Ectodermal cell (in vitro differentiated cells): ENCODE measurements at regions not wholly inside any gene's neighbourhood (a gene's known extent, or its start where the extent isn't known, plus 50 kb on each side); places are given as distances from the start of the nearest gene placed in this dataset.

Experiments used
- H3K27ac ChIP-seq: 2 replicates; pipeline ENCODE4 v1.7.0; 2013; ENCODE audit warnings: mild to moderate bottlenecking, low read depth, low read length; ENCODE audit not compliant: insufficient read depth, poor library complexity, severe bottlenecking
- H3K27me3 ChIP-seq: 2 replicates; pipeline ENCODE4 v1.7.0; 2013; ENCODE audit warnings: mild to moderate bottlenecking, low read length; ENCODE audit not compliant: insufficient read depth, control insufficient read depth, poor library complexity, severe bottlenecking
- H3K36me3 ChIP-seq: one replicate; pipeline ENCODE4 v1.7.0; 2013; ENCODE audit warnings: low read length; ENCODE audit not compliant: control insufficient read depth, insufficient read depth
- H3K4me1 ChIP-seq: one replicate; pipeline ENCODE4 v1.7.0; 2013; ENCODE audit warnings: low read length; ENCODE audit not compliant: control insufficient read depth, insufficient read depth
- H3K4me3 ChIP-seq: 2 replicates; pipeline ENCODE4 v1.7.0; 2013; ENCODE audit warnings: low read depth, low read length, control low read depth; ENCODE audit not compliant: insufficient read depth
- H3K9me3 ChIP-seq: 2 replicates; pipeline ENCODE4 v1.7.0; 2013; ENCODE audit warnings: mild to moderate bottlenecking, low read length, moderate library complexity; ENCODE audit not compliant: control insufficient read depth
- WGBS, 2 experiments: methylation state at CpG; one replicate each; pipeline ENCODE4 v1.1.7; 2013; ENCODE audit warnings: missing lambda C conversion rate in 2 of 2; 5-methylcytosine and 5-hydroxymethylcytosine counted together

- 91 to 95% methylated on average over 2 of the region's 2 CpGs for WGBS, 2 experiments
- Histone ChIP-seq H3K27ac (no peak overlapping the region), H3K9me3 (no peaks in the 10 kb centered on the region), H3K36me3 (no peaks in the 10 kb centered on the region), H3K27me3 (no peaks in the 10 kb centered on the region), H3K4me1 (peaks cover 5% of the 10 kb centered on the region), H3K4me3 (no peak overlapping the region)
These were observed 419.1 kb downstream of the SLC4A3 start for GRCh38 chr2:220046507-220046906.

- Histone ChIP-seq H3K27me3 (no peaks in the 10 kb centered on the region), H3K9me3 (no peaks in the 10 kb centered on the region)
- 92 to 98% methylated on average over 3 of the region's 3 CpGs for WGBS, 2 experiments
These were observed 424.3 kb downstream of the SLC4A3 start for GRCh38 chr2:220051716-220052115.

DNA sequence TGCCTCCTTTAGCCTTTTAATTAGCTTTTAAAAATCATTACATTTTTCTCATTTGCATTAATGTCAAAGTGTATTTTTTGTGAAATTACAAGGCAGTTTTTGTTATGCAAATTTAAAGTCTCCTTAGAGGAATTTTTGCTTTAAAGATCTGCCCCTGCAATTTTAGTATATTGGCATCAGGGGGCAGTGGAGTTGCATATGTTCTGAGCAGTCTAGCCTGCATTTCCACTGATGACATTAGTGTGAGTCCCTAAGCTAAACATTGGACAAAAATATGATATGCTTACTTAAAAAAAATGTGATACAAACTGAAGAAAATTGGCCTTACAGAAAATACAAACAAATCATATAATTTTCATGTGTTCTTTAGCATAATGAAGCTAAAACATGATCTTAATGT lies 426.5 kb downstream of the SLC4A3 start:
- Histone ChIP-seq H3K27me3 (no peaks in the 10 kb centered on the region), H3K27ac (no peak overlapping the region), H3K36me3 (no peaks in the 10 kb centered on the region), H3K4me1 (no peaks in the 10 kb centered on the region), H3K9me3 (no peaks in the 10 kb centered on the region), H3K4me3 (no peak overlapping the region)

More at GRCh38 chr2:220051716-220052115, 424.3 kb downstream of the SLC4A3 start:
- Histone ChIP-seq H3K36me3 (no peaks in the 10 kb centered on the region), H3K4me3 (no peak overlapping the region), H3K4me1 (no peaks in the 10 kb centered on the region), H3K27ac (no peak overlapping the region)

DNA sequence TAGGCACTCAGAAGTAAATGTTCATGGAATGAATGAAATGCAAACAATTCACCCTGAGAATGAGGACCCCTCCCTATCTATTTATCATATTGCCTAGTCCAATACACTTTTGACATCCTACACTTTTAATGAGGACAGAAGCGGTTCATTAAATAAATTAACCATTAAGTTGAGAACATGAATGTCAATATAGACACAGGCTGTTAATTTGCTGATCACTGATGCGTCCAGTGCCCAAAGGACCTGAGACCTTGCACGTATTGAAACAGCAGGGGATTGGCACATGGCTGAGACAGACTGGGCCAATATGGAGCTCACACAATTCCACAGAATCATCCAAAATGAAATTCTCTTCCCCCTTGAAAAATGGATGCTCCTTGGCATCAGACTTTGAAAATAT lies 430.0 kb downstream of the SLC4A3 start:
- H3K4me1 ChIP-seq: no peaks in the 10 kb centered on the region
- no peak overlapping the region for H3K27ac ChIP-seq
- H3K9me3 ChIP-seq: no peaks in the 10 kb centered on the region
- 98% methylated on average over 2 to 3 of the region's 3 CpGs for WGBS, 2 experiments
- H3K36me3 ChIP-seq: no peaks in the 10 kb centered on the region
- no peak overlapping the region for H3K4me3 ChIP-seq
- H3K27me3 ChIP-seq: no peaks in the 10 kb centered on the region

- Histone ChIP-seq H3K27me3 (no peaks in the 10 kb centered on the region), H3K9me3 (no peaks in the 10 kb centered on the region), H3K4me1 (no peaks in the 10 kb centered on the region), H3K36me3 (no peaks in the 10 kb centered on the region), H3K27ac (no peak overlapping the region), H3K4me3 (no peak overlapping the region)
- 90% methylated on average over 9 of the region's 9 CpGs for WGBS, 2 experiments
These were observed 430.5 kb downstream of the SLC4A3 start for GRCh38 chr2:220057916-220058315.

DNA sequence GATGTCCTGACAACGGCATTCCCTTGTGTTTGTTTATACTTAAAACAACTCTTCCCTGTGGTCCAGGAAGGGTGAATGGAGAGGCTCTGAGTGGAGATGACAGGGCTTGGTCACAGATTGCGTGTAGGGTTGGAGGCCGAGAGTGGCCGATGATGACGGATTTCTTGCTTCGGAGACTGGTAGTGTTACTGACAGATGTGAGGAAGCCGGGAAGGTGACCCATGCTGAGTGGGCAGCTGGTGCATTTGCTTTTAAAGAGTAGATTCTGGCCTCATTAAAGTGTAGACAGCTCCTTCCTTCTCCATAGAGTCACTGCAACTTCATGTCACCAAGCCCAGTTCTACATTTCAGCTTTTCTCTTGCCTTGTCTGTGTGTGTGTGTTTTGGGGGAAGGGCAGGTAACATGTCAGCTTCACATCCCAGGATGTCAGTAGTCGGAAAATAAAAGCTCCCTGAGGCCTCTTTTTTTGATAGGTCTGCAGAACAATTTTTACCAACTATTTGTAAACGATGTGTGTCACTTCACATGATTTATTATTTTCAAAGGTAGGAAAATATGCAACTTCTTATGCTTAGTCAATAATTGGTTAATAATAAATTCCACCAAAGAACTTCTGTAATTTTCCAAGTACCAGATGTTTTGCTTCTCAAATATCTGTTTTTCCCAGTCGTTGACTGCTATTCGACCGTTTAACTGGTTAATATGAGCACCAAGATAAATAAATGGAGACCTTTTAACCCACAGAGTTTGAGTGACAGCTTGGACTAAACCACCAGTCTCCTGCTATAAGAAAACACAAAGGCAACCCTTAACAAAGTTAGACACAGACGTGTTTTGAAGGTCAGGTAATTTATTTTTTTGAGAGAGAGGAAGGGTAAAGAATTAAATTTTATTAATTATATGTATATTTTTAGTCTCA lies 436.9 kb downstream of the SLC4A3 start:
- WGBS, 2 experiments: 88 to 89% methylated on average over 11 to 12 of the region's 13 CpGs
- Histone ChIP-seq H3K27ac (no peak overlapping the region), H3K4me1 (peaks cover 6% of the 10 kb centered on the region), H3K9me3 (no peaks in the 10 kb centered on the region), H3K27me3 (no peaks in the 10 kb centered on the region), H3K4me3 (no peak overlapping the region), H3K36me3 (no peaks in the 10 kb centered on the region)

- no peaks in the 10 kb centered on the region for H3K27me3 ChIP-seq
- no peak overlapping the region for H3K4me3 ChIP-seq
- H3K36me3 ChIP-seq: no peaks in the 10 kb centered on the region
- peaks cover 6% of the 10 kb centered on the region for H3K4me1 ChIP-seq
- H3K27ac ChIP-seq: no peak overlapping the region
- H3K9me3 ChIP-seq: no peaks in the 10 kb centered on the region
- WGBS, 2 experiments: 98 to 100% methylated on average over 2 of the region's 2 CpGs
These were observed 438.2 kb downstream of the SLC4A3 start for GRCh38 chr2:220065581-220065980.

DNA sequence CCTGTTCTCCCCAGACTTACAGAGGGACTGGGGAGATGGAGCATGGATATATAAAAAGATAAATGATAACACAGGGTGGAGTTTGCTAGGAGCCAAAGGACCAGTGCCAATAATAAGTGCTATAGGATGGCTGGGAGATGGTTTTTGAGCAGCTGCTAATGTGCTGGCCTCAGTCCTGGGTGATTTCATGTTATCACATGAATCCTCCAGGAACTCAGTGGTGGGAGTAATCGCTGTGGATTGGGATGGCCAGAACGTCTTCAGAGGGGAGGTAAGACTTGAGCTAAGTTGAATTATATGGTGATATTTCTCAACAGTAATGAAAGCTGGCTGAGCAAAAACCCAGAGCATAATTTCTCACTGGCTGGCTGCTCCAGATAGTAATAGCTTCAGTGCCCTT lies 441.4 kb downstream of the SLC4A3 start:
- Histone ChIP-seq H3K4me3 (no peak overlapping the region), H3K9me3 (no peaks in the 10 kb centered on the region), H3K36me3 (no peaks in the 10 kb centered on the region), H3K27ac (no peak overlapping the region), H3K27me3 (no peaks in the 10 kb centered on the region), H3K4me1 (peaks cover 6% of the 10 kb centered on the region)
- 84 to 86% methylated on average over 2 of the region's 2 CpGs for WGBS, 2 experiments

DNA sequence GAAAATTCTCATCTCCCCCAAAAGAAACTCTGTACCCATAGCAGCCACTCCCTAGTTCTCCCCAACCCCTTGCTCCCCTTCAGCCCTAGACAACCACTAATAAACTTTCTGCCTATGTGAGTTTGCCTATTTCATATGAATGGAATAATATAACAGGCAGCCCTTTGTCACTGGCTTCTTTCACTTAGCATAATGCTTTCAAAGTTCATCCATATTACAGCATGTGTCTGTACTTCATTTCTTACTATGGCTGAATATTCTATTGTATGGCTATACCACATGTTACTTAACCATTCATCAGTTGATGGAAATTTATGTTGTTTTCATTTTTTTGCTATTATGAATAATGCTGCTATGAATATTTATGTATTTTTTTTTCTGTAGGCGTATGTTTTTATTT lies 442.9 kb downstream of the SLC4A3 start:
- H3K4me3 ChIP-seq: no peak overlapping the region
- no peaks in the 10 kb centered on the region for H3K4me1 ChIP-seq
- H3K27me3 ChIP-seq: no peaks in the 10 kb centered on the region
- no peaks in the 10 kb centered on the region for H3K36me3 ChIP-seq
- WGBS, 2 experiments: 91 to 100% methylated on average over 1 of the region's 1 CpG
- H3K27ac ChIP-seq: no peak overlapping the region
- H3K9me3 ChIP-seq: no peaks in the 10 kb centered on the region

GRCh38 chr2:220071696-220072095 lies 444.3 kb downstream of the SLC4A3 start:
- Histone ChIP-seq H3K9me3 (no peaks in the 10 kb centered on the region), H3K4me1 (no peaks in the 10 kb centered on the region), H3K27me3 (no peaks in the 10 kb centered on the region), H3K27ac (no peak overlapping the region), H3K4me3 (no peak overlapping the region), H3K36me3 (no peaks in the 10 kb centered on the region)
- WGBS, 2 experiments: 92 to 93% methylated on average over 5 of the region's 5 CpGs
